NB4 (cell line): ENCODE measurements at regions not wholly inside any gene's neighbourhood (a gene's known extent, or its start where the extent isn't known, plus 50 kb on each side); places are given as distances from the start of the nearest gene placed in this dataset.

Source experiments
- CTCF ChIP-seq: IDR thresholded peaks from one replicate; pipeline ENCODE4 v1.5.1; 2012; ENCODE audit warnings: low read depth, low read length
- MAX ChIP-seq: IDR thresholded peaks from 2 replicates; pipeline ENCODE4 v1.6.1; 2011; ENCODE audit warnings: low read depth, low read length
- POLR2A ChIP-seq: IDR thresholded peaks from 2 replicates; pipeline ENCODE4 v1.6.1; 2011; ENCODE audit warnings: mild to moderate bottlenecking; ENCODE audit not compliant: insufficient read length; ENCODE audit errors: extremely low read depth

GRCh38 chr18:62446511-62446910 lies 76.3 kb upstream of the ZCCHC2 start:
- TF ChIP-seq CTCF (no peak), POLR2A (no peak), MAX (no peak)
